HEK293T (cell line): ENCODE measurements at regions not wholly inside any gene's neighbourhood (a gene's known extent, or its start where the extent isn't known, plus 50 kb on each side); places are given as distances from the start of the nearest gene placed in this dataset.

Experiments used
- ARNT ChIP-seq: fragments of 450-650 bp; IDR thresholded peaks from 2 replicates; pipeline ENCODE4 v1.6.1; 2017; ENCODE audit warnings: mild to moderate bottlenecking
- TARDBP ChIP-seq: fragments of 450-650 bp; IDR thresholded peaks from 2 replicates; pipeline ENCODE4 v1.6.1; 2016

DNA sequence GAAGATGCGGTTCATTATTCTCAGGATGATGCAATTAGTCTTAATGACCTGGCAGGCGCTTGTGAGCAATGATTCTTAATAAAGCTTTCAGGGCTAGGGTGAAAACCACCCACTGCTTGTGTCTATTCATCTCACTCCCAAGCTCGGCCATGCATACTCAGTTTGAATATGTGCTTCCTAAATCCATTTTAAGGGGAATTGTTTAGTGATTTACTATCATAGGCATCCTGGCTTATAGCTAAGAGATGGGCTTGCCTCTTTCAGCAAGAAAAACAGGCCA, 141.1 kb upstream of the SLC24A3 start:
- TF ChIP-seq TARDBP (no peak), ARNT (no peak)
